NCI-H69 (cell line): ENCODE measurements at regions not wholly inside any gene's neighbourhood (a gene's known extent, or its start where the extent isn't known, plus 50 kb on each side); places are given as distances from the start of the nearest gene placed in this dataset.
"Not testable (repeated sequence)": the region's sequence is repeated elsewhere in the genome, so short reads cannot be mapped to it uniquely, and the experiment has no call there.

Experiments
- DNase-seq: peaks from one replicate; lab custom pipeline; 2025; lab: John Stamatoyannopoulos, UW

GRCh38 chr9:115668521-115668920 is 485.1 kb upstream of the PAPPA start:
- no peak for DNase-seq

- DNase-seq: no peak
These were observed 482.2 kb upstream of the PAPPA start for GRCh38 chr9:115671236-115671962.

- no peak for DNase-seq
These were observed 481.7 kb upstream of the PAPPA start for GRCh38 chr9:115671963-115672305.

GRCh38 chr9:115672477-115673316 is 480.9 kb upstream of the PAPPA start:
- peak; percentile 9 for DNase-seq

- DNase-seq: no peak
These were observed 480.0 kb upstream of the PAPPA start for GRCh38 chr9:115673599-115673998.

GRCh38 chr9:115674091-115674490 is 479.5 kb upstream of the PAPPA start:
- no peak for DNase-seq

- DNase-seq: no peak
These were observed 477.8 kb upstream of the PAPPA start for GRCh38 chr9:115675834-115676233.

GRCh38 chr9:115680231-115680630 is 473.4 kb upstream of the PAPPA start:
- DNase-seq: no peak

- no peak for DNase-seq
These were observed 472.0 kb upstream of the PAPPA start for GRCh38 chr9:115681585-115681984.

GRCh38 chr9:115686069-115686468 is 467.5 kb upstream of the PAPPA start:
- DNase-seq: no peak

- DNase-seq: no peak
These were observed 466.2 kb upstream of the PAPPA start for GRCh38 chr9:115687356-115687755.

GRCh38 chr9:115689331-115689730 is 464.3 kb upstream of the PAPPA start:
- no peak for DNase-seq

GRCh38 chr9:115690786-115691496 is 462.6 kb upstream of the PAPPA start:
- DNase-seq: no peak

GRCh38 chr9:115691693-115692092 is 461.9 kb upstream of the PAPPA start:
- no peak for DNase-seq

- not testable (repeated sequence) for DNase-seq
These were observed 460.7 kb upstream of the PAPPA start for GRCh38 chr9:115692868-115693267.

GRCh38 chr9:115694014-115694413 is 459.6 kb upstream of the PAPPA start:
- DNase-seq: peak; percentile 32

- no peak for DNase-seq
These were observed 458.6 kb upstream of the PAPPA start for GRCh38 chr9:115694991-115695390.

- DNase-seq: no peak
These were observed 440.6 kb upstream of the PAPPA start for GRCh38 chr9:115712981-115713380.

GRCh38 chr9:115715666-115716065 is 437.9 kb upstream of the PAPPA start:
- no peak for DNase-seq

GRCh38 chr9:115717298-115717697 is 436.3 kb upstream of the PAPPA start:
- no peak for DNase-seq

GRCh38 chr9:115717711-115718173 is 435.8 kb upstream of the PAPPA start:
- no peak for DNase-seq

- no peak for DNase-seq
These were observed 423.2 kb upstream of the PAPPA start for GRCh38 chr9:115730396-115730795.

GRCh38 chr9:115730845-115731244 is 422.7 kb upstream of the PAPPA start:
- DNase-seq: no peak
